Endothelial cell (in vitro differentiated cells): ENCODE measurements at regions not wholly inside any gene's neighbourhood (a gene's known extent, or its start where the extent isn't known, plus 50 kb on each side); places are given as distances from the start of the nearest gene placed in this dataset.

Experiments used
- DNase-seq: peaks from one replicate; pipeline ENCODE4 v3.0.0; 2021; ENCODE audit warnings: low spot score
- H3K27ac Mint-ChIP-seq: one replicate; pipeline ENCODE4 v1.8.0; 2021; ENCODE audit warnings: mixed read lengths, inconsistent platforms; ENCODE audit not compliant: unreplicated experiment
- H3K27me3 Mint-ChIP-seq: one replicate; pipeline ENCODE4 v1.8.0; 2021; ENCODE audit warnings: mild to moderate bottlenecking, moderate library complexity, mixed read lengths, inconsistent platforms; ENCODE audit not compliant: unreplicated experiment
- H3K36me3 Mint-ChIP-seq: one replicate; pipeline ENCODE4 v1.8.0; 2021; ENCODE audit warnings: mild to moderate bottlenecking, low read depth, mixed read lengths, inconsistent platforms; ENCODE audit not compliant: unreplicated experiment
- H3K4me1 Mint-ChIP-seq: one replicate; pipeline ENCODE4 v1.8.0; 2021; ENCODE audit warnings: mild to moderate bottlenecking, mixed read lengths, inconsistent platforms; ENCODE audit not compliant: unreplicated experiment
- H3K4me3 Mint-ChIP-seq: one replicate; pipeline ENCODE4 v1.8.0; 2021; ENCODE audit warnings: mild to moderate bottlenecking, mixed read lengths, inconsistent platforms; ENCODE audit not compliant: unreplicated experiment
- H3K9me3 Mint-ChIP-seq: one replicate; pipeline ENCODE4 v1.8.0; 2021; ENCODE audit warnings: mixed read lengths, inconsistent platforms; ENCODE audit not compliant: unreplicated experiment
- TF ChIP-seq, protein P1 (sequence below): fragments of 200-600 bp; sonication (generic); IDR thresholded peaks from one replicate; pipeline ENCODE4 v1.5.0; 2021; ENCODE audit warnings: antibody characterized with exemption; ENCODE audit not compliant: unreplicated experiment

- Mint-ChIP-seq H3K4me1 (no peaks in the 10 kb centered on the region), H3K9me3 (no peaks in the 10 kb centered on the region), H3K27me3 (peaks cover 2% of the 10 kb centered on the region), H3K27ac (no peak overlapping the region), H3K36me3 (no peaks in the 10 kb centered on the region), H3K4me3 (no peak overlapping the region)
- TF ChIP-seq, protein P1, sequence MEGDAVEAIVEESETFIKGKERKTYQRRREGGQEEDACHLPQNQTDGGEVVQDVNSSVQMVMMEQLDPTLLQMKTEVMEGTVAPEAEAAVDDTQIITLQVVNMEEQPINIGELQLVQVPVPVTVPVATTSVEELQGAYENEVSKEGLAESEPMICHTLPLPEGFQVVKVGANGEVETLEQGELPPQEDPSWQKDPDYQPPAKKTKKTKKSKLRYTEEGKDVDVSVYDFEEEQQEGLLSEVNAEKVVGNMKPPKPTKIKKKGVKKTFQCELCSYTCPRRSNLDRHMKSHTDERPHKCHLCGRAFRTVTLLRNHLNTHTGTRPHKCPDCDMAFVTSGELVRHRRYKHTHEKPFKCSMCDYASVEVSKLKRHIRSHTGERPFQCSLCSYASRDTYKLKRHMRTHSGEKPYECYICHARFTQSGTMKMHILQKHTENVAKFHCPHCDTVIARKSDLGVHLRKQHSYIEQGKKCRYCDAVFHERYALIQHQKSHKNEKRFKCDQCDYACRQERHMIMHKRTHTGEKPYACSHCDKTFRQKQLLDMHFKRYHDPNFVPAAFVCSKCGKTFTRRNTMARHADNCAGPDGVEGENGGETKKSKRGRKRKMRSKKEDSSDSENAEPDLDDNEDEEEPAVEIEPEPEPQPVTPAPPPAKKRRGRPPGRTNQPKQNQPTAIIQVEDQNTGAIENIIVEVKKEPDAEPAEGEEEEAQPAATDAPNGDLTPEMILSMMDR, result no peak
- DNase-seq, result no peak
Measured at GRCh38 chr20:39850246-39850645, 838.8 kb downstream of the MAFB start.

DNA sequence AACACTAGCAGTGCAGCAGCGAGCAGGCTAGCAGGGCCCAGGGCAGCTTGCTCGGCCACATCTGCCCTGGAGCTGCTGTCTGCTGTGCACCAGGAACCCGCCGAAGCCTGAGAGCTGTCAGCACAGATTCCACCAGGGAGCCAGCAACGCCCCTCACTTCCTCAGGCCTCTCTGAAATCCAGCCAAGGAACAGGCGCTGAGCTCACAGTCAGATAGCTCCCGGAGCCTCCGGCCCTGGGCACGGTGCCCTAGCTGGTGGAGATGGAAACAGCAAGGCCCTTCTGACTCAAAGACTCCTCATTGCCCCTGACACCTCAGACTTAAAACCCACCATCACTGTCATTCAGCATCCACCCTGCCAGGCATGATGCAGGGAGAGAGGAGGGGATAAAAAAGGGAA is 839.4 kb downstream of the MAFB start:
- H3K9me3 Mint-ChIP-seq, result no peaks in the 10 kb centered on the region
- peaks cover 2% of the 10 kb centered on the region for H3K27me3 Mint-ChIP-seq
- DNase-seq, result no peak
- no peak overlapping the region for H3K27ac Mint-ChIP-seq
- no peaks in the 10 kb centered on the region for H3K4me1 Mint-ChIP-seq
- TF ChIP-seq, protein P1, result no peak
- H3K4me3 Mint-ChIP-seq, result no peak overlapping the region
- no peaks in the 10 kb centered on the region for H3K36me3 Mint-ChIP-seq

DNA sequence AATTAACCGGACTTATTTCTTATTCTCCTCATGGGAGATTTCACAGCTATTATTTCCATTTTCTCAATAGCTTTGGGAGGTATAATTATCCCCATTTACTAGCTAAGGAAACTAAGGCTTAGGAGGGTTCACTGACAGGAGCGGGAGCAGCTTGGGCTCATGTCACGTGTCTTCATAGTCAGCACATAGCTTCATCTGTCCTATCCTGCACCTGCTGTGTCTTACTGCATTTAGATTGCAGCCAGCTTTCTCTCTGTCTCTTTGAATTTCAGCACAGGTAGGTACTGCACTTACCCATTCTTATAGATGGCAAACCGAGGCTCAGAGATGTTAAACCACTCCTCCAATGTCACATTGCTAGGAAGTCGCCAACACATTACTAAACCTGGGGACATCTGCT is 839.9 kb downstream of the MAFB start:
- no peak for DNase-seq
- Mint-ChIP-seq H3K4me3 (no peak overlapping the region), H3K27ac (no peak overlapping the region), H3K36me3 (no peaks in the 10 kb centered on the region), H3K9me3 (no peaks in the 10 kb centered on the region), H3K4me1 (no peaks in the 10 kb centered on the region), H3K27me3 (peaks cover 2% of the 10 kb centered on the region)
- TF ChIP-seq, protein P1, result no peak

- H3K36me3 Mint-ChIP-seq, result no peaks in the 10 kb centered on the region
- TF ChIP-seq, protein P1, result no peak
- no peaks in the 10 kb centered on the region for H3K4me1 Mint-ChIP-seq
- H3K27ac Mint-ChIP-seq, result no peak overlapping the region
- no peak overlapping the region for H3K4me3 Mint-ChIP-seq
- H3K9me3 Mint-ChIP-seq, result no peaks in the 10 kb centered on the region
- H3K27me3 Mint-ChIP-seq, result no peaks in the 10 kb centered on the region
- DNase-seq, result no peak
Measured at GRCh38 chr20:39839399-39840119, 849.5 kb downstream of the MAFB start.

DNA sequence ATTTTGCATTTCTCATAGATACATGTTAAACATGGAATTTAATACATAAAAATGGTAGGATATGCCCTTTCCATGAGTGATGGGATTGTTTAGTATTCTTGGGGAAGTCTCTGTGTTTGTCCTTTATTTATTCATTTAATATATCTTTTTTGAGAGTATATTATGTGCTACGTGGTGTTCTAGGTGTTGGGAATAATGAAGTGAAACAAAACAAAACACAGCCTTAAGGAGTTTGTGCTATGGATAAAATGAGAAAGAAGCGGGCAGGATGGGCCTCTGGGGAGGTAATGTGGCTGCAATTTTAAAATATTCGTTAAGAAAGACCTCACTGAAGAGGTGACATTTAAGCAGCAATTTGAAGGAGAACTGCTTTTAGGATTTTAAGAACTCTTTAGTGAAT is 851.5 kb downstream of the MAFB start:
- no peaks in the 10 kb centered on the region for H3K9me3 Mint-ChIP-seq
- no peak overlapping the region for H3K4me3 Mint-ChIP-seq
- TF ChIP-seq, protein P1, result no peak
- no peak overlapping the region for H3K27ac Mint-ChIP-seq
- no peak for DNase-seq
- H3K4me1 Mint-ChIP-seq, result no peaks in the 10 kb centered on the region
- no peaks in the 10 kb centered on the region for H3K36me3 Mint-ChIP-seq
- peaks cover 3% of the 10 kb centered on the region for H3K27me3 Mint-ChIP-seq
